Calu3 (cell line): ENCODE measurements at regions not wholly inside any gene's neighbourhood (a gene's known extent, or its start where the extent isn't known, plus 50 kb on each side); places are given as distances from the start of the nearest gene placed in this dataset.

Source experiments
- BruUV-seq: library from RNA; stranded (reverse); fragments of 400-500 nt; replicated peaks from 2 replicates; lab custom pipeline; 2021; lab: Mats Ljungman, UMichigan
- CTCF ChIA-PET: fragments of 300-600 bp; sonication (Branson Sonifier 250); formaldehyde crosslinking; loops from one replicate; lab custom pipeline; 2022; ENCODE audit warnings: antibody characterized with exemption; lab: Charles Lee
- DNase-seq: peaks from one replicate; pipeline ENCODE4 v3.0.0; 2022
- H3K27ac Mint-ChIP-seq: one replicate; pipeline ENCODE4 v1.8.0; 2022; ENCODE audit warnings: mixed read lengths; ENCODE audit not compliant: unreplicated experiment
- H3K27me3 Mint-ChIP-seq: one replicate; pipeline ENCODE4 v1.8.0; 2022; ENCODE audit warnings: mixed read lengths; ENCODE audit not compliant: unreplicated experiment
- H3K36me3 Mint-ChIP-seq: one replicate; pipeline ENCODE4 v1.8.0; 2022; ENCODE audit warnings: mild to moderate bottlenecking, moderate library complexity, mixed read lengths; ENCODE audit not compliant: insufficient read depth, unreplicated experiment
- H3K4me1 Mint-ChIP-seq: one replicate; pipeline ENCODE4 v1.8.0; 2022; ENCODE audit warnings: mild to moderate bottlenecking, low read depth, mixed read lengths; ENCODE audit not compliant: unreplicated experiment
- H3K4me3 Mint-ChIP-seq: one replicate; pipeline ENCODE4 v1.8.0; 2022; ENCODE audit warnings: mild to moderate bottlenecking, low read depth, moderate library complexity, mixed read lengths; ENCODE audit not compliant: unreplicated experiment
- H3K9me3 Mint-ChIP-seq: one replicate; pipeline ENCODE4 v1.8.0; 2022; ENCODE audit warnings: low read depth, mixed read lengths; ENCODE audit not compliant: unreplicated experiment
- CTCF ChIP-seq: fragments of 200-600 bp; IDR thresholded peaks from one replicate; pipeline ENCODE4 v1.8.0; 2022; ENCODE audit warnings: antibody characterized with exemption; ENCODE audit not compliant: unreplicated experiment
- intact Hi-C: fragments of 100-400 bp; cut with micrococcal nuclease; formaldehyde crosslinking; loops from one replicate; pipeline ENCODE4 v1.10.0; 2022; ENCODE audit not compliant: unreplicated experiment

GRCh38 chr11:26896719-26897118 lies 97.2 kb upstream of the FIBIN start:
- Mint-ChIP-seq H3K36me3 (no peaks in the 10 kb centered on the region), H3K4me1 (no peaks in the 10 kb centered on the region), H3K27me3 (no peaks in the 10 kb centered on the region), H3K9me3 (peaks cover 10% of the 10 kb centered on the region), H3K4me3 (no peak overlapping the region), H3K27ac (no peak overlapping the region)
- DNase-seq: no peak
- intact Hi-C loops: no loop called here
- BruUV-seq: no TSS peak
- TF ChIP-seq CTCF: no peak
- CTCF ChIA-PET: no interaction called here

- Mint-ChIP-seq H3K36me3 (no peaks in the 10 kb centered on the region), H3K4me1 (no peaks in the 10 kb centered on the region), H3K27me3 (no peaks in the 10 kb centered on the region), H3K27ac (no peak overlapping the region), H3K4me3 (no peak overlapping the region), H3K9me3 (peaks cover 10% of the 10 kb centered on the region)
- intact Hi-C loops: no loop called here
- TF ChIP-seq CTCF: no peak
- BruUV-seq: no TSS peak
- DNase-seq: no peak
- CTCF ChIA-PET: no interaction called here
These were observed 95.1 kb upstream of the FIBIN start for GRCh38 chr11:26898799-26899198.

GRCh38 chr11:26901162-26901561 lies 92.8 kb upstream of the FIBIN start:
- H3K27me3 Mint-ChIP-seq: no peaks in the 10 kb centered on the region
- CTCF ChIA-PET: no interaction called here

GRCh38 chr11:26904132-26904531 lies 89.8 kb upstream of the FIBIN start:
- CTCF ChIA-PET: no interaction called here
- H3K27ac Mint-ChIP-seq: no peak overlapping the region

More at GRCh38 chr11:26901162-26901561, 92.8 kb upstream of the FIBIN start:
- Mint-ChIP-seq H3K4me3 (no peak overlapping the region), H3K27ac (no peak overlapping the region), H3K36me3 (no peaks in the 10 kb centered on the region), H3K4me1 (no peaks in the 10 kb centered on the region), H3K9me3 (peaks cover 3% of the 10 kb centered on the region)
- intact Hi-C loops: no loop called here
- no peak for TF ChIP-seq CTCF
- DNase-seq: no peak
- no TSS peak for BruUV-seq

More at GRCh38 chr11:26904132-26904531, 89.8 kb upstream of the FIBIN start:
- H3K36me3 Mint-ChIP-seq: no peaks in the 10 kb centered on the region
- H3K27me3 Mint-ChIP-seq: no peaks in the 10 kb centered on the region
- H3K9me3 Mint-ChIP-seq: peaks cover 3% of the 10 kb centered on the region
- no peak for TF ChIP-seq CTCF
- BruUV-seq: no TSS peak
- no peak for DNase-seq
- H3K4me1 Mint-ChIP-seq: no peaks in the 10 kb centered on the region
- intact Hi-C loops: no loop called here
- no peak overlapping the region for H3K4me3 Mint-ChIP-seq
